Naive thymus-derived CD8-positive, alpha-beta T cell (primary cell): ENCODE measurements at regions not wholly inside any gene's neighbourhood (a gene's known extent, or its start where the extent isn't known, plus 50 kb on each side); places are given as distances from the start of the nearest gene placed in this dataset.

ENCODE experiments used
- ATAC-seq, 2 donors: fragments of 150-1000 bp; cut with Tn5 transposase in 1 of 2; sonication (Bioruptor Pico), chemical (Tn5 transposase) in 1 of 2; 1 replicate in 1 of 2; 2 replicates in 1 of 2; pipeline ENCODE4 v1.10.0; 2021; ENCODE audit warnings: mild to moderate bottlenecking in 2 of 2, moderate library complexity in 2 of 2
- POLR2A ChIA-PET: fragments of 350-600 bp; sonication (Branson Sonifier 250); formaldehyde crosslinking; loops from one replicate; lab custom pipeline; 2021; ENCODE audit warnings: antibody characterized with exemption; lab: Charles Lee
- DNase-seq, 10 donors: peaks; one replicate each; pipeline versions ENCODE4 v3.0.0 to v3.0.0-alpha.2; 2020 to 2022
- H3K27ac Mint-ChIP-seq, 10 donors: one replicate each; pipeline ENCODE4 v1.8.0; 2020 to 2022; ENCODE audit warnings: mild to moderate bottlenecking in 10 of 10, mixed read lengths in 10 of 10, moderate library complexity in 4 of 10, inconsistent platforms in 1 of 10
- H3K27me3 Mint-ChIP-seq, 5 donors: one replicate each; pipeline ENCODE4 v1.8.0; 2021 to 2022; ENCODE audit warnings: mixed read lengths in 5 of 5
- H3K36me3 Mint-ChIP-seq, 3 donors: one replicate each; pipeline ENCODE4 v1.8.0; 2020 to 2022; ENCODE audit warnings: mixed read lengths in 3 of 3, mild to moderate bottlenecking in 2 of 3, inconsistent platforms in 1 of 3
- H3K4me1 Mint-ChIP-seq, 4 donors: one replicate each; pipeline ENCODE4 v1.8.0; 2021 to 2022; ENCODE audit warnings: mixed read lengths in 4 of 4
- H3K4me3 Mint-ChIP-seq, 10 donors: one replicate each; pipeline ENCODE4 v1.8.0; 2020 to 2022; ENCODE audit warnings: mild to moderate bottlenecking in 10 of 10, mixed read lengths in 10 of 10, moderate library complexity in 6 of 10, inconsistent platforms in 1 of 10
- H3K9me3 Mint-ChIP-seq, 9 donors: one replicate each; pipeline ENCODE4 v1.8.0; 2020 to 2022; ENCODE audit warnings: mixed read lengths in 9 of 9, mild to moderate bottlenecking in 3 of 9, inconsistent platforms in 1 of 9, moderate library complexity in 1 of 9

GRCh38 chr17:12352127-12352526 is 313.6 kb upstream of the MYOCD start:
- no peak for ATAC-seq
- no peaks in the 10 kb centered on the region for H3K4me1 Mint-ChIP-seq
- H3K9me3 Mint-ChIP-seq = peaks cover 0 to 29% (median 6%) of the 10 kb centered on the region in 9 donors
- no peak overlapping the region for H3K4me3 Mint-ChIP-seq
- DNase-seq = no peak
- H3K27ac Mint-ChIP-seq = no peak overlapping the region
- POLR2A ChIA-PET = no interaction called here
- no peaks in the 10 kb centered on the region for H3K36me3 Mint-ChIP-seq
- peaks cover 0 to 4% (median 0%) of the 10 kb centered on the region in 5 donors for H3K27me3 Mint-ChIP-seq

- H3K27me3 Mint-ChIP-seq = peaks cover 0 to 14% (median 3%) of the 10 kb centered on the region in 5 donors
- no peaks in the 10 kb centered on the region for H3K36me3 Mint-ChIP-seq
- H3K27ac Mint-ChIP-seq = no peak overlapping the region
These were observed 308.1 kb upstream of the MYOCD start for GRCh38 chr17:12357600-12357999.

GRCh38 chr17:12358477-12358876 is 307.2 kb upstream of the MYOCD start:
- H3K36me3 Mint-ChIP-seq = no peaks in the 10 kb centered on the region
- POLR2A ChIA-PET = no interaction called here
- DNase-seq (no peak), ATAC-seq (no peak)
- H3K27me3 Mint-ChIP-seq = peaks cover 0 to 14% (median 3%) of the 10 kb centered on the region in 5 donors
- no peak overlapping the region for H3K4me3 Mint-ChIP-seq
- no peaks in the 10 kb centered on the region for H3K4me1 Mint-ChIP-seq
- no peak overlapping the region for H3K27ac Mint-ChIP-seq
- peaks cover 0 to 24% (median 7%) of the 10 kb centered on the region in 9 donors for H3K9me3 Mint-ChIP-seq

More at GRCh38 chr17:12357600-12357999, 308.1 kb upstream of the MYOCD start:
- DNase-seq (no peak), ATAC-seq (no peak)
- Mint-ChIP-seq H3K9me3 (peaks cover 0 to 15% (median 6%) of the 10 kb centered on the region in 9 donors), H3K4me1 (no peaks in the 10 kb centered on the region), H3K4me3 (no peak overlapping the region)
- POLR2A ChIA-PET = no interaction called here

GRCh38 chr17:12362853-12363455 is 302.7 kb upstream of the MYOCD start:
- POLR2A ChIA-PET = no interaction called here
- no peaks in the 10 kb centered on the region for H3K36me3 Mint-ChIP-seq
- H3K9me3 Mint-ChIP-seq = peaks cover 0 to 26% (median 10%) of the 10 kb centered on the region in 9 donors
- H3K27me3 Mint-ChIP-seq = peaks cover 0 to 14% (median 3%) of the 10 kb centered on the region in 5 donors
- no peak overlapping the region for H3K27ac Mint-ChIP-seq
- no peak for DNase-seq
- no peaks in the 10 kb centered on the region for H3K4me1 Mint-ChIP-seq
- no peak for ATAC-seq
- H3K4me3 Mint-ChIP-seq = no peak overlapping the region

GRCh38 chr17:12365805-12366204 is 299.9 kb upstream of the MYOCD start:
- H3K4me1 Mint-ChIP-seq = no peaks in the 10 kb centered on the region
- no peak overlapping the region for H3K27ac Mint-ChIP-seq
- peaks cover 0 to 12% (median 2%) of the 10 kb centered on the region in 5 donors for H3K27me3 Mint-ChIP-seq
- DNase-seq (no peak), ATAC-seq (no peak)
- peaks cover 0 to 5% (median 0%) of the 10 kb centered on the region in 3 donors for H3K36me3 Mint-ChIP-seq
- POLR2A ChIA-PET = no interaction called here
- peaks cover 0 to 36% (median 10%) of the 10 kb centered on the region in 9 donors for H3K9me3 Mint-ChIP-seq
- no peak overlapping the region for H3K4me3 Mint-ChIP-seq

- Mint-ChIP-seq H3K27me3 (peaks cover 0 to 10% (median 0%) of the 10 kb centered on the region in 5 donors), H3K36me3 (peaks cover 0 to 8% (median 0%) of the 10 kb centered on the region in 3 donors), H3K9me3 (peaks cover 0 to 32% (median 11%) of the 10 kb centered on the region in 9 donors), H3K4me3 (no peak overlapping the region), H3K4me1 (no peaks in the 10 kb centered on the region), H3K27ac (no peak overlapping the region)
- ATAC-seq (no peak), DNase-seq (no peak)
- POLR2A ChIA-PET = no interaction called here
These were observed 296.6 kb upstream of the MYOCD start for GRCh38 chr17:12369065-12369464.

GRCh38 chr17:12376276-12376675 is 289.4 kb upstream of the MYOCD start:
- H3K27ac Mint-ChIP-seq = no peak overlapping the region
- POLR2A ChIA-PET = no interaction called here

GRCh38 chr17:12386225-12386624 is 279.5 kb upstream of the MYOCD start:
- POLR2A ChIA-PET = no interaction called here
- H3K27me3 Mint-ChIP-seq = peaks cover 0 to 3% (median 0%) of the 10 kb centered on the region in 5 donors
- H3K27ac Mint-ChIP-seq = no peak overlapping the region
- H3K36me3 Mint-ChIP-seq = peaks cover 0 to 7% (median 0%) of the 10 kb centered on the region in 3 donors
- DNase-seq = no peak
- no peak overlapping the region for H3K4me3 Mint-ChIP-seq
- no peaks in the 10 kb centered on the region for H3K4me1 Mint-ChIP-seq
- peaks cover 0 to 7% (median 3%) of the 10 kb centered on the region in 9 donors for H3K9me3 Mint-ChIP-seq
- ATAC-seq = no peak

More at GRCh38 chr17:12376276-12376675, 289.4 kb upstream of the MYOCD start:
- no peak overlapping the region for H3K4me3 Mint-ChIP-seq
- peaks cover 0 to 8% (median 0%) of the 10 kb centered on the region in 3 donors for H3K36me3 Mint-ChIP-seq
- ATAC-seq (no peak), DNase-seq (no peak)
- H3K27me3 Mint-ChIP-seq = no peaks in the 10 kb centered on the region
- no peaks in the 10 kb centered on the region for H3K4me1 Mint-ChIP-seq
- peaks cover 0 to 28% (median 12%) of the 10 kb centered on the region in 9 donors for H3K9me3 Mint-ChIP-seq

- Mint-ChIP-seq H3K9me3 (peaks cover 0 to 3% (median 0%) of the 10 kb centered on the region in 9 donors), H3K27me3 (peaks cover 0 to 2% (median 0%) of the 10 kb centered on the region in 5 donors), H3K4me1 (no peaks in the 10 kb centered on the region), H3K4me3 (no peak overlapping the region), H3K36me3 (no peaks in the 10 kb centered on the region), H3K27ac (no peak overlapping the region)
- POLR2A ChIA-PET = no interaction called here
- DNase-seq (no peak), ATAC-seq (no peak)
These were observed 277.5 kb upstream of the MYOCD start for GRCh38 chr17:12388226-12388625.

GRCh38 chr17:12389421-12389820 is 276.3 kb upstream of the MYOCD start:
- H3K36me3 Mint-ChIP-seq = no peaks in the 10 kb centered on the region

GRCh38 chr17:12390631-12391030 is 275.1 kb upstream of the MYOCD start:
- DNase-seq = no peak
- H3K27me3 Mint-ChIP-seq = peaks cover 0 to 8% (median 0%) of the 10 kb centered on the region in 5 donors
- H3K27ac Mint-ChIP-seq = no peak overlapping the region
- no peaks in the 10 kb centered on the region for H3K36me3 Mint-ChIP-seq
- no peak overlapping the region for H3K4me3 Mint-ChIP-seq
- POLR2A ChIA-PET = no interaction called here
- peaks cover 0 to 16% (median 0%) of the 10 kb centered on the region in 9 donors for H3K9me3 Mint-ChIP-seq
- ATAC-seq = no peak
- no peaks in the 10 kb centered on the region for H3K4me1 Mint-ChIP-seq

More at GRCh38 chr17:12389421-12389820, 276.3 kb upstream of the MYOCD start:
- Mint-ChIP-seq H3K4me3 (no peak overlapping the region), H3K27me3 (peaks cover 0 to 3% (median 0%) of the 10 kb centered on the region in 5 donors), H3K4me1 (no peaks in the 10 kb centered on the region), H3K27ac (no peak overlapping the region), H3K9me3 (peaks cover 0 to 8% (median 0%) of the 10 kb centered on the region in 9 donors)
- no peak for DNase-seq
- no peak for ATAC-seq
- POLR2A ChIA-PET = no interaction called here

GRCh38 chr17:12391468-12391867 is 274.2 kb upstream of the MYOCD start:
- peaks cover 0 to 22% (median 3%) of the 10 kb centered on the region in 9 donors for H3K9me3 Mint-ChIP-seq
- no peak for ATAC-seq
- DNase-seq = no peak
- H3K27me3 Mint-ChIP-seq = peaks cover 0 to 11% (median 3%) of the 10 kb centered on the region in 5 donors
- H3K4me3 Mint-ChIP-seq = no peak overlapping the region
- H3K27ac Mint-ChIP-seq = no peak overlapping the region
- no peaks in the 10 kb centered on the region for H3K4me1 Mint-ChIP-seq
- peaks cover 0 to 3% (median 0%) of the 10 kb centered on the region in 3 donors for H3K36me3 Mint-ChIP-seq
- POLR2A ChIA-PET = no interaction called here

- H3K4me3 Mint-ChIP-seq = no peak overlapping the region
- ATAC-seq = no peak
- POLR2A ChIA-PET = no interaction called here
- no peak overlapping the region for H3K27ac Mint-ChIP-seq
- H3K36me3 Mint-ChIP-seq = peaks cover 0 to 15% (median 0%) of the 10 kb centered on the region in 3 donors
- no peak for DNase-seq
- H3K9me3 Mint-ChIP-seq = peaks cover 0 to 35% (median 8%) of the 10 kb centered on the region in 9 donors
- H3K27me3 Mint-ChIP-seq = peaks cover 0 to 12% (median 3%) of the 10 kb centered on the region in 5 donors
- H3K4me1 Mint-ChIP-seq = no peaks in the 10 kb centered on the region
These were observed 269.8 kb upstream of the MYOCD start for GRCh38 chr17:12395733-12396354.
